Stimulated activated CD4-positive, alpha-beta T cell treated with anti-CD3 and anti-CD28 coated beads, Interleukin-4, amount 100 ng/mL, for 24 hours (primary cell): ENCODE measurements at regions not wholly inside any gene's neighbourhood (a gene's known extent, or its start where the extent isn't known, plus 50 kb on each side); places are given as distances from the start of the nearest gene placed in this dataset.
"Not testable (repeated sequence)": the region's sequence is repeated elsewhere in the genome, so short reads cannot be mapped to it uniquely, and the experiment has no call there.

Experiments used
- DNase-seq: peaks from one replicate; pipeline ENCODE4 v3.0.0-alpha.2; 2020

DNA sequence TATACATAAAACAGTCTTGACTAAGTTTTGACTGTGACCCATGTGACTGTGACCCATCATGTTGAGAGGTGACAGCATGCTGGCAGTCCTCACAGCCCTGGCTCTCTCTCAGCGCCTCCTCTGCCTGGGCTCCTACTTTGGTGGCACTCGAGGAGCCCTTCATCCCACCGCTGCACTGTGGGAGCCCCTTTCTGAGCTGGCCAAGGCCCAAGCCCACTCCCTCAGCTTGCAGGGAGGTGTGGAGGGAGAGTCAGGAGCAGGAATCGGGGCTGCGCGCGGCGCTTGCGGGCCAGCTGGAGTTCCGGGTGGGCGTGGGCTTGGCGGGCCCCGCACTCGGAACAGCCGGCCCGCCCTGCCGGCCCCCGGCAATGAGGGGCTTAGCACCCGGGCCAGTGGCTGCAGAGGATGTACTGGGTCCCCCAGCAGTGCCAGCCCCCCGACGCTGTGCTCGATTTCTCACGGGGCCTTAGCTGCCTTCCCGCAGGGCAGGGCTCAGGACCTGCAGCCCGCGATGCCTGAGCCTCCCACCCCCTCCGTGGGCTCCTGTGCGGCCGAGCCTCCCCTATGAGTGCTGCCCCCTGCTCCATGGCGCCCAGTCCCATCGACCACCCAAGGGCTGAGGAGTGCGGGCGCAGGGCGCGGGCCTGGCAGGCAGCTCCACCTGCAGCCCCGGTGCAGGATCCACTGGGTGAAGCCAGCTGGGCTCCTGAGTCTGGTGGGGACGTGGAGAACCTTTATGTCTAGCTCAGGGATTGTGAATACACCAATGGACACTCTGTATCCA, 955.9 kb upstream of the FAT3 start:
- DNase-seq = not testable (repeated sequence)

DNA sequence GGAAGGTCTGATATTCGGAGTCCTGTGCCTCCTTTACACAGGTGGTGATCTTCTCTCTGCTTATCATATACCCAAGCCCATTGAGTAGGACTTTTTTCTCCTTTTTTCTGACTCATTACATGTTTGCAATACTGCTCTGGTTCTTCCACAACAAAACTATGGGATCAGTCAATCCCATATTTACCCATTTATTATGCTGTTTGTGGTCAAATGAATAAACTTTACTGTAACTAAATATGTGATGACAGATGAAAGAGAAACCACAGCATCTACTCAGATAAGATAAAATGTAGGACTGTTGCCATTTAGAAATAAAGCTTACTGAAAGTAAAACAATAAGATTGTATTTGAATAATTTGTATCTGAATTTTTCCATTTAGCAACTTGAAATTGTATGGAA, 958.7 kb upstream of the FAT3 start:
- DNase-seq = no peak

DNA sequence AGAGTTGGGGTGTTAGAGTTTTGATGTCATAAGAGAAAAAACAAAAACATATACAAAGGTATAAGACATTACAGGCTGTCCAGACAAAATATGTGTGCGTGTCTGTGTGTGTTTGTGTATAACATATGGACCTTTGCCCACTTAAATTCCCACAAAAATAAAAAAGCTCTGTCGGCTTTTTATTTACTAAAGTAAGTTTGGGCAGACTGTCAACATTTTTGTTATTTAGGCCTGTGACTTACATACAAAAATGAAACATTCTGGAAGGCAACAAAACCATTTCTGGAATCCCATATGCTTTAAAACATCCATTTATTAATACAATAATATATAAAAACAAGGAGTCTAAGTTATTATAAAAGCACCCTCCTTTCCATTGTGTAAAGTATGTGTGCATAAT, 960.1 kb upstream of the FAT3 start:
- DNase-seq = no peak

DNA sequence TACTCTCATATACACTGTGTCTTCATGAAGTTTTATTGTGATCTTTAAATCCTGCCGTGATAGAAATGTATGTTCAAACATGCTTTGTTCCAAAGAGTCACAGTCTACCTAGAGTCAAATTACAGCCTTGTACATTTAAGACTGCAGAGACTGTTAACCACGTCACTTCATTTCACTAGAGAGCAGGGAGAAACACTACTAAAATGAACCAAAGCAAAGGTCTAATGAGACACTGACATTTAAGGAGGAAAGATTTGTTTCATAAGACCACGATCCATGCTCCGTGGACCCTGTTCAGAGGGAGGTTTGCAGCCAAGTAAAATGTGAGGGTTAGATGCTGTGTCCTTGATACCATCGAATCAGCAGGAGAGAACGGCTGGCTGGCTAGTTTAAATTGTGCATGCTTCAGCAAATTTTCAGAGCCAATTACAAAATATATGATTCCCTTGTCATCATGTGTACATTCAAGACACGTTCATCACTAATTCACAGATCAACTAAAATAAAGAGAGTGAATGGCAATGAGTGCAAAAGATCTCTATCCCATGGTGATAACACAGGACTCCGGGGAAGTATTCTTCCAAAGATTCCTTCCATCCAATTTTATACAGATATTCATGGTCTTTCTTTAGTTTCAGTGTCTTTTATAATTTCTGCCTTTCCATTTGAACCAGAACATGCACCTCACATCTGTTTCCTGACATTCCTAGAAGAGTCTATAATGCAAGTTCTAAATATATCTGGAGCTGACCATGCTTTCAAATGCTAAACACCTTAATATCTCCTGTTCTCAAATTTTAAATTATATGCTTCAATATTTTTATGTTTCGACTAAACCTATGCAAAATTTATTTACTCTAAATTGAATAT, 960.9 kb upstream of the FAT3 start:
- DNase-seq = no peak

DNA sequence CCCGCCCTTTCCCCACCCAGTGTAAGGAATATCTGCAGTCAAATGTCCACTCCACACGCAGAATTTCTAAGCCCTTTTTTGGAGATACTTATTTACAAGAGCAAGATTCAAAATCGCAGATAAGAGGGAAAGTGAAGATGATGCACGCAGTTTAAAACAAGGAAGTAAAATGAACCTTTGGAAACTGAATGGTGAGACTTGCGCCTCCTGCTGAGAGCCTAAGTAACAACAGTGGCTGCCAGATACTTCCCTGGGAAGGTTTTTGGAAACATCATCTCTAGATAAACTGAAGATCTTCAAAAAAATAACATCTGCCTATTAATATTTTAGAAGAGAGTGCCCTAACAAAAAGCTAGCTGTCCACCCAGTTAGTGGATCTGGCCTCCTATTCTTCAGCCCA, 963.1 kb upstream of the FAT3 start:
- DNase-seq = no peak

DNA sequence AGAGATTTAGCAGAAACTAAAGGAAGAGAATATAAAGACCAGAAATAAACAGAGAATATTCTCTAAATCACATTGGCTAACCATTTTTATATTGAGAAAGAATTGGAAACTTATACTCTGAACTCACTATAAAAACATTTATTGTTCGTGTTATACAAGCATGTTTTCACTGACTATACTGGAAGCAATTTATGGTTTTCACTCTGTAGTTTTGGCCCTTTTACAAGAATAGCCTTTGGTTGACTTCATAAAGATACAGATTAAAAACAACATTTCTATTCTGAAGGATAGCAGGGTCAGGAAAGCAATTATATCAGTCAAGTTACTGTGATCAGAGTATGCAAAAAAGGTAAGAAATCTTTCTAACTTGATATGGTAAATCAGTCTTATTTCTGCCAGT, 965.7 kb upstream of the FAT3 start:
- no peak for DNase-seq

DNA sequence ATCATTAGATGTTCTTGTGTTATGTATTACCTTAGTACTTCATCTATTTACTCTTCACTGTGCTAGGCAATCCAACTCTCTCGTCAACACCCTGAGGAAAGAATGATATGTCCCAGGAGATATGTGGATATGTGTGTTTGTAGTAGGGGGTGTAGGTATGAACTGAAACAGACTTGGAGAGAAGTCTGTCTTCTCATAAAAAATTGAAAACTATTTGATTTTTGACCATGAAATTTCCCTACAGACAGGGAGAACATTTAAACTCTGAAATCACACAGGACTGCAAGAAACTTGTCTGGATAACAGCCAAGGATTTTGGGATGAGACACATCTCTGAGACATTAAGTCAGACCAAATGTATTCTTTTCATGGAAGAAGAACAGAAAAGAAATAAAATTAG, 967.0 kb upstream of the FAT3 start:
- no peak for DNase-seq

DNA sequence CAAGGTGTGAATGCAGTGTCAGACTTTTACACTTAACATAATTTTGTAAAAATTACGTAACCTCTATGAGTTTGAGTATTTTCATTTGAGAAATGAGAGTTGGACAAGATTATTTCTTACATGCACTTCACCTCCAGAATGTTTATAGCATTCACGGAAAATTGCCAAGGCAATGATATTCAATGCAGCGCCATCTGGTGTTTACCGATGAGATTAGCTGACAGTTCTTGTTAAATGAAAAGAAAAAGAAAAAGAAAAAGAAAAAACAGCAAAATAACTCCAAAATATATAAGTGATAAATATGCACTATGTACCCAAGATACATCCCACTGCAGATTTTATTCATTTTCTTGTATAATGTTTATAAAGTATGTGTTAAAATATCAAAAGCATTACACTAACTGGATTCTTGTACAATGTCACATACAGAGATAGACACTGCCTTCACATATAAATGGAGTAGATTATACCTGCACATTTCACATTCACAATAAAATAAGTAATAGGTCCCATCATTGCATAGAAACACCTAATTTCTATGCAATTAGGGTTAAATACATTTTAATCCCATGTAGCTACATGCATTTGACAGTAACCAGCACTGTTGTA, 976.3 kb upstream of the FAT3 start:
- DNase-seq = no peak

DNA sequence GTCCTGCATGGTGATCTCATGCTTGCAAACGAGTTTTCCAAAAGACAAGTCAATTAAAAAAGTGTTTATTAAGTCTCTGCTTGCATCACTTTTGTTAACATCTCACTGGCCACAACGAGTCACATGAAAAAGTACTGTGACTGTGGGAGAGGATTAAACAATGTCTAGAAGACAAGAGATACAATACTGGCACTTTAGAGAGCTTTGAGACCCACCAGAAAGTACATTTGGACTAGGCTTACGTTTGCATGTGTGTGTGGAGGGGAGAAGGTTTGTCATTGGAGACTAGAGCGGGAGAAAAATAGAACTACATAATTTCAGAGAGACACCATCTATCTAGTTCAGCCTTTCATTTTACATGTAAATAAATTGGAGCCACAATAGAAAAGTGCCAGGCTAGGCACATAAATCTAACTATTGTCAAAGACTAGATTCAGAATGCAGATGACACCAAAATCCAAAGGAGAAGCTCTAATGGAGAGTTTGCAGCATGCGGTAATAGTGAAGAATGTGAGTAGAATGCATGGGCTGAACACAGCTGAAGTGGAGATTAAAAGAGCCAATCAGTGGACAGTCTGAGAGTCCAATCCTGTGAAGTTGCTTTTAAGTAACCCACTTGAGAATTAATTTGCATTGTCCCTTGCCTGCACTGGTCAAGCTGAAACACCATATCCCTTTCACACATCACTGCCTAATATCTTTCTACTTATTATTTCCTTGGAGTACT, 977.4 kb upstream of the FAT3 start:
- DNase-seq = no peak

DNA sequence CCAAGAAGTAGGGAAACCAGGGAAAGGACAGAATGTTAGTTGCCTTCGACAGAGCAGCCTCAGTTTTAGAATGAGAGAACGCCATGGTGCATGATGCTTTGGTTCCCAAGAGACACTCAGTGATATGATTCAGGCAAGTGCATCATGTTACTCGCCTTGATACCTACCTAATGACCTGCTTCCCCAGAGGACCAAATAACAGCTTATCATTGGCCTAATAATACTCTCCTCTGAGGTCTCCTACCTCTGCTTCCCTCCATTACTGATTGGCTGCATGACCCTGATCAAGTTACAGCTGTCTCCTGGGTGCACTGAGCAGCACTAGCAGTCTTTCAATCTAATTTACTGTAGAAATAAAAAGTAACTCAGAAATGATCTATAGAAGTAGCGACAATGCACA, 979.7 kb upstream of the FAT3 start:
- no peak for DNase-seq

DNA sequence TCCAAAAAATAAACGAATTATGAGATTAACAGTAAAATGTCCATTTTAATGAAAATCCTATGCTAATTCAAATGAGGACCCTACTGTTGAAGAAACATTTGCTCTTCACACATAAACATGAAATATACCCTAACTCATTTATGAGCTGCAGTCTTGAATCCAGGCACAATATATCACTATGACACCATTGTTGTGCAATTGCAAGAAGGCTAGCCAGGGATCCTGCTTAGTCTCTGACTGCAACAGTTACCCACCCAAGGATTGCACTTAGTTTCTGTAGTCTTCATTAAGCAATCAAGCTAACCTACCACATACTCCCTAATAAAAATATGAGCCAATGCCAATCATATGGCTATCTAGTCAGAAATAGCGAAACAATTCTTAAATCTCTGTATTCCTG, 981.0 kb upstream of the FAT3 start:
- no peak for DNase-seq

DNA sequence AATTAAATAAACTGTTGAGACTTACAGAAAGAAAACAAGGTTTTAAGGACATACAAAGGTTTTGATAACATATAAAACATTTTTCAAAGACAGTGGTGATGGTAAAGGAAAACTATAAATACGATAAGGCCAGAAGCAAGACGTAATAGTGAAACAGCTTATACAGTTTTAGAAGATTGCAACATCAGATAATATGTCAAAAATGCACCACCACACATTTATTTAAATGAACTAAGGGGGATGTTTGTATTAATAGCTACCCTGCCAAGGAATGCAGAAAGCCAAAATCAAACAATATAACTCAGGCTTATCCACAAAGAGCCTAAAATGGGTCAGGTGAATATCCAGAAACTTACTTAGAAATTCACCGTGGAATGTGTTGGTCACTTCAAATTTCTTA, 981.6 kb upstream of the FAT3 start:
- DNase-seq = no peak

DNA sequence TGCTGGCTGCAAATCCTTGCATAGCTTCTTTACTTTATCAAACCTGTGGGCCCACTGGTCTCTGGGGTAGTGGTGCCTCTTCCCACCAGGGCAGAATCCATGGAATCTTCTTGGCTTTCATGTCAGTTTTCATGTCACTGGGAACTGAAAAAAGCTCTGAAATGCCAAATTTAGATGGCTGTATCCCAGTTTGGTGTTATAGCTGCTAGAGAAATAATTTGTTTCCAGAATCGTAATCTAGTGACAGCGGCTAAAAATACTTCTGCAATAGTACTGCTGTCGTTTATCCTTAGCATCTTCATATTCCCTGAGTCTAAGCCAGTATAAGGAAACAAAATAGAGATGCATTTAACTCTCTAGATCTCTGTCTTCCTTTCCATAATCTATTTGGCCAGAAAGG, 983.4 kb upstream of the FAT3 start:
- no peak for DNase-seq

DNA sequence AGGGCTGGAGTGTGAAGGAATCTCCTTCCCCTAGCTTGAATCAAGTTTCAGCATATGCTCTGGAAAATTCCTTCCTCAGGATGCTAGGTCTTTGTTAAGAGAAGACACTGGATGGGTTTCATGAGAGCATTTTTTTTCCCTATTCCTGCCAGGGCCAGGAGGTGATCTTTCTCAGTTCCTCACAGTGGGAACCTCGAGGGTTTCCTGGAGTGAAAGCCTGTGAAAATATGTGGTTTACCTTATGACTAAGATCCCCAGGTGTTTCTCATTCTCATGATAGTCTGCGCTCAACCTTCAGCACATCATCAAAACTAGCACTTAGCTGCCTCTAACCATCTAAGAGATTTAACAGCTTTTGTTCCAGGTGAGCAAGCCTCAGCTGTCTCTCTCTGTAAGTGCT, 985.3 kb upstream of the FAT3 start:
- DNase-seq = no peak

DNA sequence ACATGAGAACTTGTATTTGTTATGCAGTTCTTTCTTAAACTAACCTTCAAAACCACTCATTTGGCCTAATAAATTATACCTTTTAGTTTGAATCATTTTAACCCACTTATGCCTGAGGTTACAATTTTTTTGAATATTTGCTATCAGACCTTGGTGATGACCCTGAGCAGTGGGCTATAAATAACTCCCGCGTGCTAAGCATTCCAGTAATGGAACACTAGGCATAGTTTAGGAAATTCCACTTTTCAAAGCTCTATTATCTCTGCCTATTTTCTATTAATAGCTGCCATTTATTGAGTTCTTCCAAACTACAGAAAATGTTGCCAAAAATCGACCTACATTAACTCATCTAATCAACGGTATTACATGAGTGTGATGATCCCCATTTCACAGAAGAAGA, 993.4 kb upstream of the FAT3 start:
- DNase-seq = no peak

DNA sequence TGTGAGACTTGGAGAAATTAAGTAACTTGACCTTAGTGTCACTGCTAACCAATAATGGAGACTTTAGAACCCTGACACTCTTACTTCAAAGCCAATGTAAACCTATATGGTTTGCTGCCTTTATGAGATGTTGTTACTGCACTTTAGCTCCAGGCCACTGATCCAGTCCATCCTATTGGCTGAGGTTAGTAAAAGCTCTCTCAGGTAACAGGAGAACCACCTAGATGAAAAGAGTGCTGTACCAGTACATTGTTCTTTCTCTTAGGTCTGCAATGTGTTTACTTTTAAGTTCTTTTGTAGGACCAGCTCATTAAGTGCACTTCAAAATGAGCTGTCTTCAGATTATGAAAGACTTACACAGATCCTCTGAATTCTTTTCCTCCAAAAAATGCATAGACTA, 994.0 kb upstream of the FAT3 start:
- DNase-seq = no peak

DNA sequence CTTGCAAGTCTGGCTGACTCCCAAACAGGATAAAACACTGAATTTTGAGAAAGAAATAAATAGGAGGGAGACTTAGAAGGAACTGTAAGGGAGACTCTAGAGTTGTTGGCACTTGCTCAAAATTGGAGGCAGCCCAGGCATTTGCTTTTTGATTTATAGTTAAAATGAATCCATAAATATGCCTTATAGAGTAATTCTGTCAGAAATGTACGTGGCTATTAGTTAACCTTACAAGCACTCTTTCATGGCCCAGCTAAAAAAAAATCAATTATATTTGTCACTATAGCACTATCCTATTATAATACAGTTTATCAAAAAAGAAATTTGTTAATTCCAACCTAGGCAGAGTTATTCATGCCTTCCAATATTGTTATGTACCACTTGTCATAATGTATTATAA, 1000.0 kb upstream of the CHORDC1 start:
- no peak for DNase-seq

DNA sequence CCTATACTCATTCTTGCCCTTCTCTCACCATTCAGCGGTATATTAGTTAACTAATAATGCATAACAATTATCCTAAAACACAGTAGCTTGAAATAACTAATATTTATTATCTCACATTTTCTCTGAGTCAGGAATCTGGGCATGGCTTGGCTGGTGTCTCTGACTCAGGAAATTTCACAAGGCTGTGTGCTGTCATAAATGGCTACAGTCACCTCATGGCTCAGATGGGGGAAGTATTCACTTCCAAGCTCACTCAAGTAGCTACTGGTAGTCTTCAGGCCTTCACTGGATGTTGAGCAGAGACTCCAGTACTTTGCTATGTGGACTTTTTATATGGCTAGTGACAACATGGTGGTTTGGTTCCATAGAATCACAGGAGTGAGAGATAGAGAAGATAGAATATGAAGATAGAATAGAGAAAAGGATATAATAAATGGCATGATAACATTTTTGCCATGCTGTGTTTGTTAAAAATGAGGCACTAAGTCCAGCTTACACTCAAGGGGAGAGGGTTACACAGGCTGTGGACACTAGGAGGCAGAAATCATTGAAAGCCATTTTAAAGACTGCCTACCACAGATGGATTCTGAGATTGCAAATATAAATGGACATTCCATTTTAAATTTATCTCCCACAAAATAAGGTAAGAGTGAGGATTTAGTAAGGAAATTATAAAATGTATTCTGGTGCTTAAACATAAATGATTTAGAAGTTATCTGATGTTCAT, 997.8 kb upstream of the CHORDC1 start:
- no peak for DNase-seq

DNA sequence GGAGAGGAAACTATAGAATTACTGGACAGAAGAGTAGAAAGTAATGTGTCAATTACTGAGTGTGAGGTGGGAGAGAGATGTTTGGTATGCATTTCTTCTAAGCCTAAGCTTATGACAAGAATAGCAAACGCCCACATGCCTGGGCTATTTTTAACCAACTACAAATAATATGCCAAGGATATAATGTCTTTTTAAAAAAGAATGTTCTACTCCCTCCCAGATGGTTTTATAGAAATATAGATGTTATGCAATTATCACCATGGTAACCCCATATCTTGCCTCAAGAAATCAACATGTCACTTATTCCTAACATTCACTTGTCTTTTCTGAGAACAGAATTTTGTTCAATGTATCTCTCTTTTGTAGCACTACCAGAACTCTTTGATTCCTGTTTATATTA, 996.7 kb upstream of the CHORDC1 start:
- no peak for DNase-seq

DNA sequence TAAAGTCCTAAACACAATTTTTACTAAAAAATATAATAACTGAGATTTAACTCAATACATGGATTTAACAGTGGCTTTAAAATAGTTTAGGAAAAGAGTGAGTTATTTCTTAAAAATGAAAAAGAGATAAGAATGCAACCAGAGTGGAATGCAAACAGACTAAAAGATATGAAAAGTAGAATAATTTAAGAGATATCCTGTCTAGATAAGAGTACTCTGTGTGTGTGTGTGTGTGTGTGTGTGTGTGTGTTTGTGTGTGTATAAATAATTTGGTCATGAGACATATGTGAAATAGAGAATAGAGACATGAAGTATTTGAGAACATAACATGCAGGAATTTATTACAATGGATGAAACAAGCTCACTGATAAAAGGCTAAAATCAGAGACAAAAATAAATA, 986.9 kb upstream of the CHORDC1 start:
- no peak for DNase-seq

DNA sequence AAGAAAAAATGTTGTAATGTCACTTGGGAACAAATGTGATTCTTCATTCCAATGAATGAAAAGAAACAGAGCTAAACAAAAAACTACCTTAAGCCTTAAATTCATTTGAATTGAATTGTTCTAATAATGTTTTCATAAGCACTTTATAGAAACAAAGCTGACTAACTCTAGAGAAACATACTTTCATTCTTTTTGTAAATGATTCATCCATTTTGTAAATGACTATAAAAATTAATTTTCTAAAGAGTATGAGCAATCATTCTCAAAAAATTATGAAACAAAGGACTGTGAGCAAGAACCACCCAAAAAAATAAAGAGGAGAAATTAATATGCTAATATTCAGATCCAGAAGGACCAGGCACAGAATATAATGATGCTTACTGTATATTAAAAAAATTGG, 986.5 kb upstream of the CHORDC1 start:
- no peak for DNase-seq

DNA sequence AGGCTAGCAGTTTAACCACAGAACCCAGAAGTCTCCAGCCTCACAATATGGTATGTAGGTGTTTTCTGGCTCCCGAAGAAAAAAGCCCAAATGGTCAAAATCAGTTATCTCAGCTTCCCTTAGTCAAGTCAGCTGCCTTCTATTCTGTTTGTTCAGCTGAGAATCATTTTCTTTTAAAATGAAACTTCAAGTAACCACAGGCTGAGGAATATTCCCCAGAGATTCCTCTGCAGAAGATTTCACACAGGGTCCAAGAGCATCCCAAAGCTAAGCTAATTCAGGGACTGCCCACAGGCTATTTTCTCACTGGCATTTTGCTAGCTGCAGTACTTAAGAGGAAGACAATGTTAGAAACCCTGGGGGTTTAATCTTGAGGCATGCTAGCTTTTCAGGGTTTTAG, 977.0 kb upstream of the CHORDC1 start:
- no peak for DNase-seq

DNA sequence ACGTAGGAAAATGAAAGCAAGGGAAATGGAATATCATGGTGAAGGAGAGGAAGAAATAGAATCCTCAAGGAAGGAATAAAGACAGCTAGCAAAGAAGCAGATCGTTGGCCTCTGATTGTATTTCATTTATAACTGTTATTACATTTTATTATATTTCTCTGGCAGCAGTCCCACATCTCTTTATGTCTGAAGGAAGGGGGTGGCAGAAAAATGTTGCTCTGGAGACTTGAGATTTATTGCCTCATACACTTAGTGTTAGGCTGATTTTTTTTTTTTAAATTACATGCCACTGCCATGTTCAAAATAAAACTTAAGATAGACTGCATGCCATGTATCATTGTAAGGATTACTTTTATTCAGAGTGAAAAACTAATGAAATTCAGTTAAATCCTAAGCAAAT, 971.7 kb upstream of the CHORDC1 start:
- DNase-seq = no peak
